OCI-LY1 (cell line): ENCODE measurements at regions not wholly inside any gene's neighbourhood (a gene's known extent, or its start where the extent isn't known, plus 50 kb on each side); places are given as distances from the start of the nearest gene placed in this dataset.

Experiments
- H2AFZ ChIP-seq: fragments of 200-600 bp; sonication (generic), shearing (Covaris generic); 2 replicates; pipeline ENCODE4 v1.6.0; 2014; ENCODE audit warnings: antibody characterized with exemption, mild to moderate bottlenecking, low read length
- H3F3A ChIP-seq: fragments of 200-600 bp; sonication (generic), shearing (Covaris generic); 2 replicates; pipeline ENCODE4 v1.6.0; 2014; ENCODE audit warnings: mild to moderate bottlenecking, antibody characterized with exemption, low read length, moderate library complexity; ENCODE audit not compliant: insufficient read depth
- H3K27ac ChIP-seq: fragments of 200-600 bp; sonication (generic); 2 replicates; pipeline ENCODE4 v1.5.1; 2014; ENCODE audit warnings: low read length, mixed run types, mild to moderate bottlenecking, low read depth; ENCODE audit not compliant: poor library complexity, severe bottlenecking
- H3K27me3 ChIP-seq: fragments of 200-600 bp; sonication (generic); 2 replicates; pipeline ENCODE4 v1.6.0; 2014; ENCODE audit warnings: antibody characterized with exemption, mild to moderate bottlenecking, low read length, moderate library complexity; ENCODE audit not compliant: insufficient read depth
- H3K36me3 ChIP-seq: fragments of 200-600 bp; sonication (generic); 2 replicates; pipeline ENCODE4 v1.6.1; 2014; ENCODE audit warnings: mild to moderate bottlenecking, antibody characterized with exemption, low read length, moderate library complexity, mixed read lengths; ENCODE audit not compliant: insufficient read depth
- H3K4me1 ChIP-seq: fragments of 200-600 bp; sonication (generic); 2 replicates; pipeline ENCODE4 v1.5.1; 2014; ENCODE audit warnings: mild to moderate bottlenecking, low read length, moderate library complexity; ENCODE audit not compliant: insufficient read depth, severe bottlenecking
- H3K4me2 ChIP-seq: fragments of 200-600 bp; sonication (generic), shearing (Covaris generic); 2 replicates; pipeline ENCODE4 v1.6.1; 2014; ENCODE audit warnings: low read length
- H3K4me3 ChIP-seq: fragments of 200-600 bp; sonication (generic); 2 replicates; pipeline ENCODE4 v1.5.1; 2014; ENCODE audit warnings: low read length, low read depth, mild to moderate bottlenecking, mixed read lengths; ENCODE audit not compliant: poor library complexity, severe bottlenecking
- H3K79me2 ChIP-seq: fragments of 200-600 bp; shearing (Covaris generic); 2 replicates; pipeline ENCODE4 v1.6.1; 2016; ENCODE audit warnings: mixed run types, low read length, mixed read lengths; ENCODE audit not compliant: insufficient read depth
- H3K9ac ChIP-seq: fragments of 200-600 bp; sonication (generic), shearing (Covaris generic); 2 replicates; pipeline ENCODE4 v1.6.1; 2014; ENCODE audit warnings: mild to moderate bottlenecking, low read length, mixed read lengths
- H3K9me2 ChIP-seq: fragments of 200-600 bp; sonication (generic), shearing (Covaris generic); 2 replicates; pipeline ENCODE4 v1.6.1; 2014; ENCODE audit warnings: low read depth, mild to moderate bottlenecking, low read length, mixed read lengths
- H3K9me3 ChIP-seq: fragments of 200-600 bp; shearing (Covaris generic); 2 replicates; pipeline ENCODE4 v1.6.1; 2014; ENCODE audit warnings: low read length, mixed read lengths
- H4K20me1 ChIP-seq: fragments of 200-600 bp; sonication (generic), shearing (Covaris generic); 2 replicates; pipeline ENCODE4 v1.6.0; 2016; ENCODE audit warnings: mild to moderate bottlenecking, low read length; ENCODE audit not compliant: insufficient read depth
- EZH2 ChIP-seq: fragments of 200-600 bp; sonication (generic), shearing (Covaris generic); IDR thresholded peaks from 2 replicates; pipeline ENCODE4 v1.8.0; 2017; ENCODE audit warnings: borderline replicate concordance, mixed run types, mild to moderate bottlenecking, antibody characterized with exemption, low read length, moderate library complexity, mixed read lengths
- TF ChIP-seq, protein P1 (sequence below): fragments of 200-600 bp; sonication (generic), shearing (Covaris generic); IDR thresholded peaks from 2 replicates; pipeline ENCODE4 v1.5.1; 2017; ENCODE audit warnings: mild to moderate bottlenecking, antibody characterized with exemption, low read length, moderate library complexity, mixed read lengths

DNA sequence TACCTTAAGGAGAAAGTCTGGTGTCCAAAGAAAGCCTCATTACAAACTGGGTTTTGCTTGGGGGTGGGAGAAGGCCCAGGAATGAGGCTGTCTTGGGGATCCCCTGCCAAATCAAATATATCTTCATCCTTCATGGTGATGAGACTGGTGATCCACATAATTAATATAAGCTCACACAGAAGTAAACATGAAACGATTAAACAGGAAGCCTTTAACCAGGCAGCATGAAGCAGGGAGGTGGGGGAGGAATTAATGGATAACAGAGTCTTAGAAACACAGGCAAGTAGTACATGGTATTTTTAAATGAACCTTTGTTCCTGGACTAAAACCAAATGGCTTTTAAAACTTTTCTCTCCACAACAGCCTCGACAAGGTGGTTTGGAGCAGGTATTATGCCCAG is 437.5 kb downstream of the TFAP2A start:
- no peaks in the 10 kb centered on the region for H3K4me1 ChIP-seq
- no peaks in the 10 kb centered on the region for H3K79me2 ChIP-seq
- no peaks in the 10 kb centered on the region for H3F3A ChIP-seq
- no peaks in the 10 kb centered on the region for H3K9me3 ChIP-seq
- H3K27ac ChIP-seq = no peak overlapping the region
- H3K36me3 ChIP-seq = no peaks in the 10 kb centered on the region
- TF ChIP-seq, protein P1, sequence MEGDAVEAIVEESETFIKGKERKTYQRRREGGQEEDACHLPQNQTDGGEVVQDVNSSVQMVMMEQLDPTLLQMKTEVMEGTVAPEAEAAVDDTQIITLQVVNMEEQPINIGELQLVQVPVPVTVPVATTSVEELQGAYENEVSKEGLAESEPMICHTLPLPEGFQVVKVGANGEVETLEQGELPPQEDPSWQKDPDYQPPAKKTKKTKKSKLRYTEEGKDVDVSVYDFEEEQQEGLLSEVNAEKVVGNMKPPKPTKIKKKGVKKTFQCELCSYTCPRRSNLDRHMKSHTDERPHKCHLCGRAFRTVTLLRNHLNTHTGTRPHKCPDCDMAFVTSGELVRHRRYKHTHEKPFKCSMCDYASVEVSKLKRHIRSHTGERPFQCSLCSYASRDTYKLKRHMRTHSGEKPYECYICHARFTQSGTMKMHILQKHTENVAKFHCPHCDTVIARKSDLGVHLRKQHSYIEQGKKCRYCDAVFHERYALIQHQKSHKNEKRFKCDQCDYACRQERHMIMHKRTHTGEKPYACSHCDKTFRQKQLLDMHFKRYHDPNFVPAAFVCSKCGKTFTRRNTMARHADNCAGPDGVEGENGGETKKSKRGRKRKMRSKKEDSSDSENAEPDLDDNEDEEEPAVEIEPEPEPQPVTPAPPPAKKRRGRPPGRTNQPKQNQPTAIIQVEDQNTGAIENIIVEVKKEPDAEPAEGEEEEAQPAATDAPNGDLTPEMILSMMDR = no peak
- TF ChIP-seq EZH2 = no peak
- no peaks in the 10 kb centered on the region for H4K20me1 ChIP-seq
- no peak overlapping the region for H3K4me2 ChIP-seq
- no peak overlapping the region for H2AFZ ChIP-seq
- H3K9ac ChIP-seq = no peak overlapping the region
- no peak overlapping the region for H3K4me3 ChIP-seq
- no peaks in the 10 kb centered on the region for H3K9me2 ChIP-seq
- H3K27me3 ChIP-seq = no peaks in the 10 kb centered on the region

DNA sequence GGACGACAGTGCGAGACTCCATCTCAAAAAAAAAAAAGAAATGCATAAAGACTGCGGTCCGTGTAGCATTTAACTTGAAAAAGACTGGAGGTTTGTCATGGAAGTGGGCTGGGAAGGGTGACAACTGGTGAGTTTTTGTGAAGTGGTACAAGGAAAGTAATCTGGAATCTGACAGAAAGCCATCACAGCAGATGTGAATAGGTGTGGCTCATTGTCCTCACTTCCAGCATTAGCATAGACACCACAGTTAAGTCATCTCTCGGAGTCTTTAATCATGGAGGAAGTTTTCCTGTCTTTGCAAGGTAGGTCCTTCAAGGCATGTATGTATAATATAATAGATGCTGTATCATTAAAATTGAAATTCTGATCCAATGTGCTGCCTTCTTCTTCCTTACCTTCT is 453.2 kb downstream of the TFAP2A start:
- H3K9me3 ChIP-seq = no peaks in the 10 kb centered on the region
- H3K9me2 ChIP-seq = no peaks in the 10 kb centered on the region
- H3K9ac ChIP-seq = no peak overlapping the region
- H3K27me3 ChIP-seq = no peaks in the 10 kb centered on the region
- no peaks in the 10 kb centered on the region for H3F3A ChIP-seq
- H3K4me3 ChIP-seq = no peak overlapping the region
- no peaks in the 10 kb centered on the region for H3K4me1 ChIP-seq
- no peaks in the 10 kb centered on the region for H3K36me3 ChIP-seq
- H4K20me1 ChIP-seq = no peaks in the 10 kb centered on the region
- H3K79me2 ChIP-seq = no peaks in the 10 kb centered on the region
- no peak overlapping the region for H3K4me2 ChIP-seq
- TF ChIP-seq EZH2 = no peak
- TF ChIP-seq, protein P1 = no peak
- no peak overlapping the region for H2AFZ ChIP-seq
- H3K27ac ChIP-seq = no peak overlapping the region

DNA sequence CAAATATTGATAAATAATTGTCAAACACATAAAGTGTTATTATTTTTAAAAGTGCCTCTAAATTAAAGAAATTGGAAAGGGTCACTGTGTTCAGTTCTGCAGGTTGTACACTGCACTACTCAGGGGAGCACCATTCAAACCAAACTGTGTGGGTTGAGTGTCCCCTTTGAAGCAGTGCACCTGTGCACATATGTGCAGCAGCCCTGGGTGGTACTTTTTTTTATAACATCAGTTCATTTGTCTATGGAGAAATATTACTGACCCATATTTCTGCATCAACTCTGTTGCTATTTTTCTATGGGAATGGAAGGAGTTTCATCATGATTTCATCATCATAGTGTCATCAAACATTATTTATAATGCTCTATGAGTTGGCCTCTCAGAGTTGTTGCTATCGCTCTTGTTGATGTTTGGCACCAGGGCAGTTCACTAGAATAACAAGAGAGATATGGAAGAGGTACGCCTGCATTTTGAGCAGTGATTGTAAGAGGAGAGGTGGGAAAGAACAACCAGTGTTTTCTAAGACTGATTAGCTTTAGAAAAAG is 457.6 kb downstream of the TFAP2A start:
- no peak overlapping the region for H3K27ac ChIP-seq
- no peaks in the 10 kb centered on the region for H4K20me1 ChIP-seq
- no peak for TF ChIP-seq EZH2
- TF ChIP-seq, protein P1 = no peak
- no peak overlapping the region for H2AFZ ChIP-seq
- no peaks in the 10 kb centered on the region for H3K9me3 ChIP-seq
- no peaks in the 10 kb centered on the region for H3K9me2 ChIP-seq
- H3K27me3 ChIP-seq = no peaks in the 10 kb centered on the region
- no peaks in the 10 kb centered on the region for H3K36me3 ChIP-seq
- H3K4me3 ChIP-seq = no peak overlapping the region
- H3F3A ChIP-seq = no peaks in the 10 kb centered on the region
- H3K79me2 ChIP-seq = no peaks in the 10 kb centered on the region
- H3K4me1 ChIP-seq = no peaks in the 10 kb centered on the region
- no peak overlapping the region for H3K9ac ChIP-seq
- no peak overlapping the region for H3K4me2 ChIP-seq
